Aorta (tissue), 5 donors: ENCODE measurements at regions not wholly inside any gene's neighbourhood (a gene's known extent, or its start where the extent isn't known, plus 50 kb on each side); places are given as distances from the start of the nearest gene placed in this dataset.

ENCODE experiments used
- ATAC-seq: fragments of 200-7000 bp; cut with Tn5 transposase; one replicate; pipeline ENCODE4 v1.9.1; 2022; ENCODE audit warnings: moderate library complexity; ENCODE audit not compliant: low FRiP score
- DNase-seq, 2 donors: peaks; one replicate each; pipeline ENCODE4 v3.0.0-alpha.2; 2020
- H3K27ac ChIP-seq, 2 donors: one replicate each; pipeline ENCODE4 v1.5.1; 2013; ENCODE audit warnings: low read length in 2 of 2, mild to moderate bottlenecking in 2 of 2, moderate library complexity in 2 of 2, control low read depth in 1 of 2, inconsistent platforms in 1 of 2, low read depth in 1 of 2
- H3K27me3 ChIP-seq, 2 donors: one replicate each; pipeline ENCODE4 v1.6.1; 2013; ENCODE audit warnings: control low read depth in 1 of 2, low read length in 1 of 2, mild to moderate bottlenecking in 1 of 2, moderate library complexity in 1 of 2; ENCODE audit not compliant: insufficient read depth in 2 of 2, control insufficient read depth in 1 of 2
- H3K36me3 ChIP-seq, 2 donors: one replicate each; pipeline ENCODE4 v1.6.1; 2013; ENCODE audit warnings: control low read depth in 1 of 2, low read length in 1 of 2, mild to moderate bottlenecking in 1 of 2; ENCODE audit not compliant: insufficient read depth in 2 of 2, control insufficient read depth in 1 of 2
- H3K4me1 ChIP-seq, 2 donors: one replicate each; pipeline ENCODE4 v1.6.1; 2013; ENCODE audit warnings: low read length in 2 of 2, control low read depth in 1 of 2, mild to moderate bottlenecking in 1 of 2, moderate library complexity in 1 of 2; ENCODE audit not compliant: insufficient read depth in 2 of 2, control insufficient read depth in 1 of 2
- H3K4me3 ChIP-seq, 2 donors: one replicate each; pipeline ENCODE4 v1.5.1; 2013; ENCODE audit warnings: low read length in 2 of 2, control low read depth in 1 of 2, mild to moderate bottlenecking in 1 of 2
- H3K9me3 ChIP-seq: one replicate; pipeline ENCODE4 v1.6.1; 2013; ENCODE audit warnings: mild to moderate bottlenecking, low read length; ENCODE audit not compliant: control insufficient read depth
- WGBS, 2 donors: extraction: QIAGEN DNeasy Blood & Tissue Kit; methylation state at CpG; one replicate each; pipeline ENCODE4 v1.1.7; 2013; 5-methylcytosine and 5-hydroxymethylcytosine counted together
- intact Hi-C, 2 donors: fragments of 100-400 bp; cut with DNase I; formaldehyde crosslinking; loops; one replicate each; pipeline versions ENCODE4 v1.14.2 to v1.15.0; 2022
- donor health status: healthy with polysubstance abuse.
- donor health status: Bipolar disorder and iron deficiency.
- donor health status: DM: no; HTN: no; CAD: no.
- donor health status: DM: no; HTN: no; CAD: no.
- donor health status: DM: yes; HTN: yes; CAD: no.

DNA sequence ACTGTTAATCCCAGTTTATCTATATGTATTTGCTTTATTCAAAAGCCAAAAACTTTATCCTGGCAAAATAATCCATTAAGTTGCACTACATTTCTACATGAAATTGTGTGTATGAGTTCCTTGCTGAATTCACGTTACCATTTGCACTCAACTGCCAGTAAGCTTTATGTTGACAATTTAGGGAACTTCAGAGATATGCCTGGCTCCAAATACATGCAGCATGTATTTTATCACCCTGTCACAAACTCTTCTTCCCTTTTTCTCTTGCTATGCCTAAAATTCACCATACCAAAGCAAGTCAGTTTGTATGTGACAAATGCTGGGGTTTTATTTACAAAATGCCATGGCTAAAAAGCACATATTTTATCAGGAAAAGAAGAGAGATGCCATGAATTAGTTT lies 157.6 kb upstream of the CDH2 start:
- Histone ChIP-seq H3K4me3 (no peak overlapping the region), H3K27ac (no peak overlapping the region), H3K4me1 (no peaks in the 10 kb centered on the region), H3K36me3 (no peaks in the 10 kb centered on the region), H3K27me3 (no peaks in the 10 kb centered on the region), H3K9me3 (no peaks in the 10 kb centered on the region)
- DNase-seq (no peak), ATAC-seq (no peak)
- intact Hi-C loops: no loop called here
- 81 to 84% methylated on average over 1 of the region's 1 CpG for WGBS, 2 donors

GRCh38 chr18:28332071-28332470 lies 155.1 kb upstream of the CDH2 start:
- WGBS, 2 donors: 77 to 85% methylated on average over 3 of the region's 3 CpGs
- H3K4me1 ChIP-seq: no peaks in the 10 kb centered on the region
- H3K9me3 ChIP-seq: no peaks in the 10 kb centered on the region
- H3K4me3 ChIP-seq: no peak overlapping the region
- no peak overlapping the region for H3K27ac ChIP-seq
- no peaks in the 10 kb centered on the region for H3K27me3 ChIP-seq
- intact Hi-C loops: no loop called here
- no peak for DNase-seq
- no peak for ATAC-seq
- H3K36me3 ChIP-seq: no peaks in the 10 kb centered on the region

DNA sequence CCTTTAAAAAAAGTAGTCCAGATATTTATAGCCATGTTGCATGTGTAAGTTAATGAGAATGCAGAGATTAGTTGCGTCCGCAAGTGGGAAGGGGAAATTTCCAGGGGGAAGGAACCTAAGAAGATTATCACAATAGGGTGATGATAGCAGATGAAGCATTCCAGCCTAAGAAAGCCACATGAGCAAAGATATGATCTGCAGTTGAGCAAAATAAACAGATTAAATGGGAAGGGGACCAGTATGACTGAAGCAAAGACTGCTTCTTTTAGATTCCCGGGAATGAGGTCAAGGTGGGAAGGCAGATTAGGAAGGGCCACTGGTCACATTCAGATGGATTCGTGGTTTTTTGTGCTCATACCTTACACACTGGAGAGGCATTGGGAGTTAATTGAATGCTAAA lies 154.6 kb upstream of the CDH2 start:
- no peak for DNase-seq
- 79 to 88% methylated on average over 4 of the region's 4 CpGs for WGBS, 2 donors
- Histone ChIP-seq H3K4me1 (no peaks in the 10 kb centered on the region), H3K4me3 (no peak overlapping the region), H3K27me3 (no peaks in the 10 kb centered on the region), H3K36me3 (no peaks in the 10 kb centered on the region), H3K27ac (no peak overlapping the region), H3K9me3 (no peaks in the 10 kb centered on the region)
- no peak for ATAC-seq
- intact Hi-C loops: no loop called here

GRCh38 chr18:28313602-28314001 lies 136.7 kb upstream of the CDH2 start:
- Histone ChIP-seq H3K9me3 (no peaks in the 10 kb centered on the region), H3K4me3 (no peak overlapping the region), H3K27ac (no peak overlapping the region), H3K36me3 (no peaks in the 10 kb centered on the region), H3K27me3 (no peaks in the 10 kb centered on the region), H3K4me1 (no peaks in the 10 kb centered on the region)
- DNase-seq (no peak), ATAC-seq (no peak)
- WGBS, 2 donors: 85 to 88% methylated on average over 3 of the region's 3 CpGs
- intact Hi-C loops: no loop called here

- Histone ChIP-seq H3K27ac (no peak overlapping the region), H3K9me3 (peaks cover 2% of the 10 kb centered on the region), H3K27me3 (no peaks in the 10 kb centered on the region), H3K36me3 (no peaks in the 10 kb centered on the region), H3K4me3 (no peak overlapping the region), H3K4me1 (no peaks in the 10 kb centered on the region)
- intact Hi-C loops: no loop called here
- 91 to 93% methylated on average over 5 of the region's 5 CpGs for WGBS, 2 donors
- DNase-seq (no peak), ATAC-seq (no peak)
Measured at GRCh38 chr18:28288784-28289183, 111.9 kb upstream of the CDH2 start.

DNA sequence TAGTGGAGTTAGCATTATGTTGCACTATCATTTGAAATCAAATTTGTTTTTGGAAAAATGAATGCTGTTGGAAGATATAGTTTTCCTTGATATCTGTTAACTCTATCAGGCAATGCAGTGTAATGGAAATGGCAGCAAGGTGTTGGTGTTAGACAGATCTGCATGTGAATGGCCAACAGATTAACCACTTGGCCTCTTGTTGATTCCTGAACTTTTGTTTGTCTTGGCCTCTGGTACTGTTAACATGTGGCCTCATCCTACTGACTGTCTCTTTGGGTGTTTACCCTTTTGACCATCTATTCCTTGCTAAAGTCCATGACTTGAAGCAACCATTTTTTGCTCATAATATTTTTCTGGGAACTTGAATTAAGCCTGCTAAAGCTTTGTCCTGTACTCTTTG lies 110.2 kb upstream of the CDH2 start:
- DNase-seq (no peak), ATAC-seq (no peak)
- intact Hi-C loops: no loop called here
- peaks cover 2% of the 10 kb centered on the region for H3K9me3 ChIP-seq
- no peaks in the 10 kb centered on the region for H3K36me3 ChIP-seq
- no peaks in the 10 kb centered on the region for H3K27me3 ChIP-seq
- H3K27ac ChIP-seq: no peak overlapping the region
- H3K4me3 ChIP-seq: no peak overlapping the region
- H3K4me1 ChIP-seq: no peaks in the 10 kb centered on the region

DNA sequence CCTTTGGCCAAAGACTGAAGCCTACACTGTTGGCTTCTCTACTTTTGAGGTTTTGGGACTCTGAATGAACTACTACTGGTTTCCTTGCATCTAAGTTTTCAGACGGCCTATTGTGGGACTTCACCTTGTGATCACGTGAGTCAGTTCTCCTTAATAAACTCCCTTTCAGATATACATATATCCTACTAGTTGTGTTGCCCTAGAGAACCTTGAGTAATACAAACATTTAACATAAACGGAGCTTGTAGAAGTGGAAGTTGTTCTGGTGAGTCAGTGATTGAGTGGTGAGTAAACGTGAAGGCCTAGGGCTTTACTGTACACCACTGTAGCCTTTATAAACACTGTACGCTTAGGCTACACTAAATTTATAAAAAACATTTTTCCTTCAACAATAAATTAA lies 107.2 kb upstream of the CDH2 start:
- H3K27me3 ChIP-seq: no peaks in the 10 kb centered on the region
- H3K4me3 ChIP-seq: no peak overlapping the region
- 60 to 68% methylated on average over 5 of the region's 5 CpGs for WGBS, 2 donors
- H3K27ac ChIP-seq: no peak overlapping the region
- ATAC-seq (no peak), DNase-seq (no peak)
- no peaks in the 10 kb centered on the region for H3K4me1 ChIP-seq
- no peaks in the 10 kb centered on the region for H3K36me3 ChIP-seq
- no peaks in the 10 kb centered on the region for H3K9me3 ChIP-seq
- intact Hi-C loops: no loop called here

GRCh38 chr18:28281400-28281799 lies 104.5 kb upstream of the CDH2 start:
- 70 to 76% methylated on average over 2 of the region's 2 CpGs for WGBS, 2 donors
- no peaks in the 10 kb centered on the region for H3K9me3 ChIP-seq
- intact Hi-C loops: no loop called here
- DNase-seq (no peak), ATAC-seq (no peak)
- H3K27ac ChIP-seq: no peak overlapping the region
- no peaks in the 10 kb centered on the region for H3K27me3 ChIP-seq
- H3K36me3 ChIP-seq: no peaks in the 10 kb centered on the region
- H3K4me1 ChIP-seq: no peaks in the 10 kb centered on the region
- H3K4me3 ChIP-seq: no peak overlapping the region

- DNase-seq: no peak
- Histone ChIP-seq H3K27me3 (no peaks in the 10 kb centered on the region), H3K36me3 (no peaks in the 10 kb centered on the region), H3K4me3 (no peak overlapping the region), H3K27ac (no peak overlapping the region), H3K9me3 (no peaks in the 10 kb centered on the region), H3K4me1 (no peaks in the 10 kb centered on the region)
- 76% methylated on average over 2 of the region's 2 CpGs for WGBS, 2 donors
- intact Hi-C loops: no loop called here
- ATAC-seq: no peak
Measured at GRCh38 chr18:28269750-28270149, 92.8 kb upstream of the CDH2 start.
